Epidermal melanocyte (primary cell): ENCODE measurements at regions not wholly inside any gene's neighbourhood (a gene's known extent, or its start where the extent isn't known, plus 50 kb on each side); places are given as distances from the start of the nearest gene placed in this dataset.
"Not testable (repeated sequence)": the region's sequence is repeated elsewhere in the genome, so short reads cannot be mapped to it uniquely, and the experiment has no call there.

Experiments used
- DNase-seq: peaks from one replicate; pipeline ENCODE4 v3.0.0; 2011; ENCODE audit warnings: low spot score; ENCODE audit not compliant: insufficient read length

DNA sequence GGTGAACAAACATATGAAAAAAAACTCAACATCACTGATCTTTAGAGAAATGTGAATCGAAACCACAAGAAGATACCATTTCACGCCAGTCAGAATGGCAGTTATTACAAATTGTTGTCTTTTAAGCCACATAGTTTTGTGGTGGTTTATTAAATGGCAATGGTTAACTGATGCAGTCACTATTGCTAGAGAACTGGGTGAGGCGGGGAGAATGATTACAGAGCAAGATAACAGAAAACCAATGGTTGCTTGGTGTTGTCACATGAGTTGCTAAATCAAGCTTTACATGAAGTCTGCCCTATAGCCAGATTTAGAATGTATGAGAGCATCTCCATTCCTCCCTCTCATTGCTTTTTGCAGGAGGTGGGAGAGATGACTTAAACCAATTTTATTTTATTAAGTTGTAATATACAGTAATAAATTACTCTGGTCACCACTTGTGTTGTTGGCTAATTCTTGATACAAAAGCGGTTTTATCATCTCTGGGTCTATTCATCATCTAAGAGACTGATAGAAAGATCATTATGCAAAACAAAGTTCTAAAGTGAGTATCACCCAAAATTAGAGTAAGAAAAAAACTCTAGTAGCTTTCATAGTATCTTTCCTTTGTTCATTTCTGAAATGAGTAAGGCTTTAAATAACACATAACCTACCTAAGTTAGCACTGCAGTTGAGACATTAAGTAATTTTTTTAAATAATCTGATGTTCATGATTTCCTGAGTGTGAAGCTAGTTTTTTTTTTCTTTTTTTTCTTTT, 859.5 kb downstream of the STIM2 start:
- no peak for DNase-seq

DNA sequence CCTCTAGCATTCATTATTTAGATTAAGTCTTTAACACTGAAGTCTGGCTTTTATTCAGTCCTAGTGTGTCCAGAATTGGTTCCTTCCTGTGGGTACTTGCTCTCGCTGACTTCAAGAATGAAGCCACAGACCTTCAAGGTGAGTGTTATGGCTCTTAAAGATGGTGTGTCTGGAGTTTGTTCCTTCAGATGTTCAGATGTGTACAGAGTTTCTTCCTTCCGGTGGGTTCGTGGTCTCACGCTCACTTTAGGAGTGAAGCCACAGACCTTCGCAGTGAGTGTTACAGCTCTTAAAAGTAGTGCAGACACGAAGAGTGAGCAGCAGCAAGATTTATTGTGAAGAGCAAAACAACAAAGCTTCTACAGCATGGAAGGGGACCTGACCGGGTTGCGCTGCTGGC, 860.6 kb downstream of the STIM2 start:
- no peak for DNase-seq

DNA sequence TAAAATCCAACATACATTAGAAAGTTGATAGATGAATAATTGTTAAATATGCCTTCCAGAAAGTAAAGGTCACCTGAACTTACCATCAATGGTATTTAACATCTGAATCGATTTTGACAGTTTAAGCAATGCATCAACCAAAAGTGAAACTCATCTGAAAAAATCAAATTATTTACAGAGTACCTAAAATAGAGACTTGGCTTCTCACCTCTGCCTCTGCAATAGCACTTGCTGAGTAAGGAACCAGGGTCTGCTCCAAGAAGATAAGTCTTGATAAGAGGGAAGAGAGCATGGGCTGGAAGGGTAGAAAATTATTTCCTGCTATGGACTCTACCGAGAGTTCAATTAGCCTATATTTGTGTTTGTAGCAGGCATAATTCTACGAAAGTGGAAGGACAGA, 868.3 kb downstream of the STIM2 start:
- DNase-seq = no peak

DNA sequence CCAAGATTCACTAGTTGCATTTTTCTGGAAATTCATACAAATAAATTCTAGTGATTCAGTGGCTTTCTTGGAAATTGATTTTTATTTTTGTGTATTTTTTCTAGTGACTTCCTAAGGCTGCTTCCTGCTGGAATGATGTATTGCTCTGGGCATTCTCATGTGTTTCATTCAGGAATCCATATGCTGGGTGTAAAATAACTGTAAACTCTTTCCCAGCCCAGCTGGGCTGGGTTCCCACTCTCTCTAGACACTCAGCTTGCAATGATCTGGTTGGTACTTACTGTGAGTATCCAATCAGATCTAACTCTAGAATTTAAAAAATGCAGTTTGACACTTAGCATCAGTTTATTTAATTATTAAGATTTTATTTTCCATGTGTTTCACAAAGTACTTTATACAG, 882.2 kb downstream of the STIM2 start:
- no peak for DNase-seq

DNA sequence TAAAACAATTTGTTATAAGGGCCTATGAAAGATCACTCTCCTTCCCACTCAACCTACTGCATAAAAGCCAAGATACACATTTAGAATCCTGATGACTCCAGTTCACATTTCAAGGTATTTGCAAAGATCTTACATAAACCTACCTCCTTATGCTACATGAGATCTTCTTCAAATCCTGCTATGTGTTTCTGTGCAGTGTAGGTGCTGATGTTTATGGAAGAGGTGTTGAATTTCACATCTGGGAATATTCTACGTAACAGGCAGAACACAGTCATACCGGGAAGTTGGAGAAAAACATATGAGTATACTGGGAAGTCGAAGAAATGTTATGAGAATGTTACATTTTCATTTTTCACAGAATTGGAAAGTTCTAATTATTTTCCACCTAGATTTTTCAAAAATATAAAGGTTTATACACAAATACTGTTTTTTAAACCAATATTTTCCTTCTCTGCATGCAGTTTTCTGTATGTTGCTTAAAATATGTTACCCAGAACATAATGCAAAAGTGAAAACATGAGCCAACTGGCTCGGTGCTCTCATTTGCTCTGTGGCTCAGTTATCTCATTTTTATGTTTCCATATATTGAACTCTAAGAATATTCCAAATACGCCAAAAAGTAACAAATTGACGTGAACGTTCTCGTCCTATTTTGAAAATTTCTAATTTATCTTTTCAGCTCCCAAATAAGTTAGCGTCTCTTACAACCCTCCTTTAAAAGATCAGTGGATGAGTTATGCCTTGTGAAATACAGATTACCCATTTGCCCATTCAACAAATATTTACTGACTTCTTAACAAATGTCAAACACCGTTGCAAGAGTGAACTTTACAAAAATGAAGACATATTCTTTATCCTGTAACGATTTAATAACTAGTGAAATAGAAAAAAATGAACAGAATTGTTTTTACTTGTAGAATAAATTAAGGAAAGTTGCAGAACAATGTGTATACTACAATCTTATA, 899.3 kb downstream of the STIM2 start:
- DNase-seq = no peak

DNA sequence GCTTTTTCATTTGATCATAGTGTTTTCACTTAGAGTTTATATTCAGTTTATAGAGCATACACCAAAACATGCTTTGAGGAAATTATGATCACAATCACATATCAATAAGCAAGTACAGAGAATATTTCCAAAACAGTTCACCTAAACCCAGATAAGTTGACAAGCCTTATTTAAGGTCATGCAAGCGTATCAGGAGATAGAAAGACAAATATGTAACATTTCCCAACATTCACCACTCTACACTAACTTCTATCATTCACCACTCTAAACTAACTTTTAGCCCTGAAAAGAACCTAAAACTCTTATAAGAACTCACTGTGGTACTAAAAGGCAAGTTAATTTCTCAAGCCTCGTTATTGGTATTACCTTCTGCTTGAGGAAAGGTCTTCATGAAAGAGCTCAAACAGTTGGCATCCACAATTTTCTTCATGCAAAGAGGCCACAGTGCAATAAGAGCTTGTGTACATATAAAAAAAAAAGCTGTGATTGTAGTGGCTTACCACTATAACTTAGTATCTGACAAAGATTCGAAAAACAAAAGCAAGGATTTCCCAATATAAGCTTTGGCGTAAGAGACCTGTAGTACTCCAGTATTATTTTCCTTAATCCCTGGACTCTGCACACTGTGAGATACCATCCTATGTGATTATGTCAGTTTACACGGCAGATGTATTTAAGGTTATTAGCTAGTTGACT, 903.3 kb downstream of the STIM2 start:
- DNase-seq = no peak

DNA sequence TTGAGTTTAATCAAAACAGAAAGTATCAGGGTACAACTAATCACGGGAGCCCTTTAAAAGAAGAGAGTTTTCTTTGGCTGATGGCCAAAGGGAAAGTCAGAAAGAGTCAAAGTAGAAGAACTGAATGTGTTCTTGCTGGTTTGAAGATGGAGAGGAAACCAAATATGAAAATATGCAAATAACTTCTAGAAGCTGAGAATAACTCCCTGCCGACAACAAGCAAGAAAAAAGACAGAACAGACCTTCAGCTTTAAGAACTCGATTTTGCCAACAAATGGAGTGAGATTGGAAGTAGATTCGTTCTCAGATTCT, 903.8 kb downstream of the STIM2 start:
- no peak for DNase-seq

DNA sequence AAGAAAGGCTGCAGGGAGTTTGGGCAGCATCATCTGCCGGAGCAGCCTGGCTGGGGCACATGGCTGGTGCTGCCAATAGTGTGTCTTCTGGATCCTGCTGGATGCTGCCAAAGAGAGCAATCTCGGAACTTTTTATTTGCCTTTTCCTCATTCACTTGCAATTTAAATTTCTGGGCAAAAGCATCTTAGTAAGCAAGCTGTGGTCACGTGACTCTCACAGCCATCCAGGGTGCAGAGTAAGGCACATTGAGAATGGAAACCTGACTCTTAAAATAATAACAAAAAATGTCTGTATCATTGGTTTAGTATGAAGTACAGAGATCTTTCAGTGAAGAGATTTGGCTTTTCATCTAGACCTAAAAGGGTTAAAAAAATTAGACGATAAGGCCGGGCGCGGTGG, 910.3 kb downstream of the STIM2 start:
- no peak for DNase-seq

DNA sequence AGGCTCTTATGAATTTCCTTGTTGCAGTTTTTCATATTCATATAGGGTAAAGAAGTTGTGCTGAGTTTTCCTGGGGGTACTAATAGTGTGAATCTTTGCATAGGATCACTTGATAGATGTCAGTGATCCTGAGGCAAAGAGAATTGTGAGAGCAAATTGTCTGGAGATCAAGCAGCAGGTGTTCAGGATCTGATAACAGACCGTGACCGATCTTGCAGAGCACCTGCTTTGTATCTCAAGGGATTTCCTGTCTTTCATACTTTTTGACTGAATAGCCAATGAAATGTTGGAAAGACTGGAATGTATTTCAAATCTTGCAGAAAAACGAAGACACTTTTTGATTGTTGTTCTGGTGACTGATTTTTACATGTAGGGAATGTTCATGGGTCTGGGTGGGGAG, 914.5 kb downstream of the STIM2 start:
- no peak for DNase-seq

DNA sequence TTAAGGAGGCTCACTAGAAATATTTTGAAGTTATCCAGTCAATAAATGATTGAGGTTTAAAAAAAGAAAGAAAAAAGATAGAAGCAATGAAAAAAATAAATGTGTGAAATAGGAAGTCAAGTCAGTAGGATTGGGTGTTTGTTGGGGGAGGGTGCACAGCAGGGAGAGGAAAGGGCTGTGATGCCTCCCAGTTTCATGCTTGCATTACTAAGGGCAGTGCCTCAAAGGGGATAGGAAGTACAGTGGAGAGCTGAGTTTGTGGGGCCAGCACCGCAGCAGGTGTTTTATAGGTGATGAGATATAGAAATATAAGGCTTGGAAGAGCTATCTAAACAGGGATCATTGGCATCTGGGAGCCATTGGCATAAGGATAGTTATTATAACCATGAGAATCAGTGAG, 919.2 kb downstream of the STIM2 start:
- no peak for DNase-seq

DNA sequence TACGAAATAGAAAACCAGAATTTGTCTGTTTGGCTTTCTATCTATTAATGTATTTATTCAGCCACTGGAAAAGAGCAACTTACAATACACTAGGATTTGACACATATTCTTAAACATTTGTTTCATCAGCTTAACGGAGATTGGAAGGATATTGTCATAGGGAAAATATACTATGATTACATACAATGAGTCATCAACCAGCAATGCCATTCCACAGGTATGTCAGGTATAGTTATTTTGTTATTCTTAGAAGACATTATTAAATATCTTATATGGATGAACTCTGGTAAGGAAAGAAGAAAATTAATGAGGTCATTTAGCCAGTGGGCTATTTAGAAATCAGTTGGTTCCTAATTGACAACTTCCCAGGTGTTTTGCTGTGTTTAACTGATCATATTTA, 926.6 kb downstream of the STIM2 start:
- DNase-seq = no peak

DNA sequence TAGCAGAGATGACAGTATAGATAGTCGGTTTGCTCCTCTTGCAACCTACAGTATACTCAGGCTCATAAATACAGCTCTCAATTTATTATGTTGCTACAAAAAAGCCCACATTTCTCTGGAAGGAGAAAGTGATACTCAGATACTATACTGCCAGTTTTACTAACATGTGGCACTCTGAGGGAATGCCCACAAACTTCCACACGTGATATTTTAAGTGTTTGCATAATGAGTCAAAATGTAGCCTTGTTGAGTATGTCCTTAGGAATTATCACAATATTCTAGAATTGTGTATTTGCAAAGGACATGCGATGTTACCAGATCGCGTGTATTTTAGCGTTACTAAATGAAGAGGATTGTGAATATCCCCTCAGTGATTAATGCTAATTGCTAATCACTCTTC, 929.1 kb downstream of the STIM2 start:
- no peak for DNase-seq

DNA sequence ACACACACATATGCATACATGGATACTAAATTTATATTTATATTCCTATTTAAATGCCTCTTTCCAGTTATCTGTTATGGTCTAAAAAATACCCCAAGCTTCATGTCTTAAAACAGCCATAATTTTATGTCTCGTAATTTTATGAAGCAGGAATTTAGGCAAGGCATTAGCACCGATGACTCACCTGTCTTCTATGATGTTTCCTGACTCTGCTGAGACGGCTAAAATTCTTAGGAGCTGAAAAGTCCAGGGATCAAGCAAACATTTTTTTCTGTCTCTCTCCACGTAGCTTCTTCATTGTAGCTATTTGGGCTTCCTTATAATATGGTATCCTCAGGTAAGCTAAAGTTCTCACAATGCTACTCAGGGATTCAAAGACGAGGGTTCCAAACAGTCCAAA, 930.3 kb downstream of the STIM2 start:
- DNase-seq = no peak

DNA sequence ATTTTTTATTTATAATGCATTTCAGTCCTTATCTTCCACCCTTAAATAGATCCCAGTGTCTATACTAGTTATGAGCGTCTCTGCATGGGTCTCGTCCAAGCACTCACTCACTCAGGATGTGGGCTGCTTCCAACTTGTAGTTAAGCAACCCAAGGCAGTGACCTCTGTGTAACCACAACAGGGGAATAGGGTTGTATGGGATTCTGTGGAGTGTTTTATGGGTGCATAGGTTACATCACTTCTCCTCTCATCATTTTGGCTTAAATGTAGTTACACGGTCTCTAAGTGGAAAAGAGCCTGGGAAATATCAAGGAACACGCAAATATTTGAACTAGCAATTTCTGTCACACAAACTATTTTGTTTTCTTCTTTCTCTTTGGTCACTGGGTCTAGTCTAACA, 931.0 kb downstream of the STIM2 start:
- no peak for DNase-seq

DNA sequence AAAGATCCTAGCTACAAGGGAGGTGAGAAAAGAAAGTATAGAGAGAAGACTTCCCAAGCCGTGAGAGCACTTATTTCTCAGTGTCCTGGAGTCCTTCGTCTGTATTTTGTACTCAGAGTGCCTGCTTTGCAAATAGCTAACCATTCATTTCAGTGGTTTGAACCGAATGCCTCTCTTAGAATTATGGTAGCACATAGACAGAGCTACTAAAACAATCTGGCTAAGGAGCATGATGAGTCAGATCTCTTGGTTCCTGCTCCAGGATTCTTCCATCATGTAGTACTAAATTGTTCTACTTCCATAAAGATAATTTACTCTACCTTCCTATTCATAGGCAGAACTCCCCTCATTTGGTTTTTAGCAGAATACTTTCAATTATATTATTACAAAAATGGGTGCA, 946.6 kb downstream of the STIM2 start:
- no peak for DNase-seq

DNA sequence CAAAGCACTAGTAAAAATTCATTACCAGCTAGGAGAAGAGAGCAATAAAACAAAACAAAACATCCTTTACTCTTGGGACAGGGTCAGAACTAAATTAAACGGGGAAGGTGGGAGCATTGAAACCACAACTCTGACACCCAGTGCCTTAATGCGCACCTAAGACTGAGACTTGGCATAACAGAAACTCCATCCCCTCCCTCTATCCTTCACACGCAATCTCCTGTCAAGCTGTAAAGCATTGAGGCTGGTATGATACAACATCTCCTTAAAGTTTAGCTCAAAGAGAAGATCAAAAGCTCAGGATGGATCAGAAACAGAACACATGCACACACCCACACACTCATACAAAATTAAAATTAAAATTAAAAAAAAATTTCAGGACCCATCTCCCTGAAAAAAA, 951.3 kb downstream of the STIM2 start:
- DNase-seq = no peak

DNA sequence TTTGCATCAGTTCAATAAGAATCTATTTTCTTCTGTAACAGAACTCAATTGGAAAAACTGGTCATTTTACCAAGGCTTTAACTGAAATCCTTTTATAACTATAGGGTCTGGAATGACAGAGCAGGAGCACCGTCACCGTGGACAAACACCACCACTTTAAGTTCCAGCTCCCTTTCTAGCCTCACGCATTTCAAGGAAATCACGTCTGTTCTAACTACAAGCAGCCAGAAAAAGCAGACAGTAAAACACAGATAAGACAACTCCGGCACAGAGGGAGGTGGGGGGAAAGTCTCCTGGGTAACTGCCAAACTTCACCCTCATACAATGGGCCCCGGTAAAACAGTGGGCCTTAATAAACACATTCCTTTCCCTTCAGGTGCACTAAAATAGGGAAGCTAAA, 952.6 kb downstream of the STIM2 start:
- not testable (repeated sequence) for DNase-seq

DNA sequence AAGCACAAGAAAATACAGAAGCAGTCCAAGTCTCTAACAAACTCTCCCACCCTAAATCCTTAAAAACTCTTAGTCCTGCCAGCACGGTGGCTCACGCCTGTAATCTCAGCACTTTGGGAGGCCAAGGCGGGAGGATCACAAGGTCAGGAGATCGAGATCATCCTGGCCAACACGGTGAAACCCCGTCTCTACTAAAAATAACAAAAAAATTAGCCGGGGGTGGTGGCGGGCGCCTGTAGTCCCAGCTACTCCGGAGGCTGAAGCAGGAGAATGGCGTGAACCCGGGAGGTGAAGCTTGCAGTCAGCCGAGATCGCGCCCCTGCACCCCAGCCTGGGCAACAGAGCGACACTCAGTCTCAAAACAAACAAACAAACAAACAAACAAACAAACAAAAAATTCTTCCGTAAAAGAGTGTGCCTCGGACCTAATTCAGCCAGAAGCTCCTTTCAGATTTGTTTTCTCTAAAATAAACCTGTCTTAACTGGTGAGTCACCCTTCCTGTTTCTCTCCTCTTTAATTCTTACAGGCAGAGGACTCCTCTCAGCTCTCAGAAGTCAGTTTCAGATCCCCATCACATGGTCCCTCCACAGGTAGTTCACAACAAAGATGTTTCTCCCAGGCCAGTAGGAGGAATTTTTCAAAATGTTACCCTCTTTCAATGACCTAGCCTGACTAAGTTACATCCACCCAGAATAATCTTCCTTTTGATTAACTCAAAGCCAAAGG, 953.2 kb downstream of the STIM2 start:
- not testable (repeated sequence) for DNase-seq

DNA sequence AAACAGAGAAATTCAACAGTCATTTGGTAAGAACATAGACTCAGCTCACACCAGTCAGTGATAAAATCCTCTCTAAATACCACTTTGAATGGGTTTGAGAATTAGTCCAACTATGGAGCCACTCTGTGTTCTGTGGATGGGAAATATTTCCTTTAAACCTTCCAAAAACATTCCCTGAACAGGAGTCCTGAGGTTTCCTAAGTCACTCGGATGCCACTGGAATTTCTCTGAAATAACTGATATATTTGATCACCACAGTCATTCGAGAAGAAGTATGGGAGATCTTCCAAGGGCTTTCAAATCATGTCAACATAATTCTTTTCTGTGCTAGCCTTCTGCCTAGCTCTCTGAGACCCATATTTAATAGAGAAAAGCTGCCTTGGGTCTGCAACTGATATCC, 958.6 kb downstream of the STIM2 start:
- DNase-seq = no peak

DNA sequence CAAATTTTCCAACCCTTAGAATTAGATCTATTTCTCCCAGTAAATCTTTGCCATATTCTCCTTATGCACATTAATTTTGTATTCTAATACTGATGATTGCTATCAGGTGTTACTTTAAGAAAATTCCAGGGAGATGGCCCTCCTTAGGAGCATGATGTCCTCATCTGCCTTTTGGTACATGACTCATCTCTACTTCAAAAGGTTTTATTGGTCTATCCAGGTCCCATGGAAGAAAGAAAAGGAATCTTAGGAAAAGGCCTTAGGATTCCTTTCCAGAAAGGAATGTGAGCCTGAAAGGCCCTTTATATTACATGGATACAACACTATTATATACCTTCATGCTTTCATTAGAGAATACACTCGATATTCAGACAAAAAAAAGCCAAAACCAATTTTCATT, 968.2 kb downstream of the STIM2 start:
- DNase-seq = no peak

DNA sequence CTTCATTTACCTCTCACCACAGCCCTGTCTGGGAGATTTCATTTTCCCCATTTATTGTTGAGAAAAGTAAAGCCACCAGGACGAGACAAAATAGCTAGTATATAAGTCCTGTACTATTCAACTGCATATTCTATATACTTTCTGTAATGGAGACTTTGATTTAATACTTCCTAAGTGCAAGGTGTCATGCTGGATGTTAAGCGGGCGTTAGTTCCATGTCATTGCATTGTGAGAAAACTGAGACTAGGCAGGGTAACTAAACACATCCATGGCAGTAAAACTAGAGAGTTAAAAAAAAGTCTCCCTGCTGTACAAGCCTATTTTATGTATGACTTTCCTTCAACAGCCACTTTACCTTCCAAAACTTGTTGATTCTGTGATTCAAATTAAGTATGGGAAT, 969.6 kb downstream of the STIM2 start:
- no peak for DNase-seq

DNA sequence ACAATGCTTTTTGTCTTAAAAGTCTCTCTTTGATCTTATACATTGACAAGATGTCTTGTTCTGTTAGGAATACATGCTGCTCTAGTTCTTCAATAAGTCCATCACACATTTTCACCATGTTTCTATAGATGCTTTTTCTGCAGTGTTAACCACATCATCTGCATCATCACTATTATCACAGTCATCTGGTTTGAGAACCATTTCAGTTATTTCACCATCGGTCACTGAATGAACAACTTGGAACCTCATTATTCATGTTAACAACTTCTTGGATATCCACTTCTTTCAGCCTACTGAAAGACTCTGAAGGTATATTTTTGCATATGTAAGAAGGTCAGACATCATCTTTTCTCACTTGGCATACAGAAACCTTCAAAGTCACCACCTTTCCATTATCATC, 975.2 kb downstream of the STIM2 start:
- DNase-seq = no peak
